Nephron (organoid): ENCODE measurements at regions not wholly inside any gene's neighbourhood (a gene's known extent, or its start where the extent isn't known, plus 50 kb on each side); places are given as distances from the start of the nearest gene placed in this dataset.

Experiments used
- H3K27ac Mint-ChIP-seq, 3 experiments: 2 replicates each; pipeline ENCODE4 v1.8.0; 2020; ENCODE audit warnings: mixed read lengths in 3 of 3, mild to moderate bottlenecking in 2 of 3, moderate library complexity in 1 of 3
- H3K27me3 Mint-ChIP-seq: 2 replicates; pipeline ENCODE4 v1.8.0; 2021; ENCODE audit warnings: low read depth, mild to moderate bottlenecking, moderate library complexity, mixed read lengths
- H3K36me3 Mint-ChIP-seq: 2 replicates; pipeline ENCODE4 v1.8.0; 2020; ENCODE audit warnings: low read depth, mixed read lengths
- H3K4me1 Mint-ChIP-seq: 2 replicates; pipeline ENCODE4 v1.8.0; 2020; ENCODE audit warnings: mixed read lengths
- H3K4me3 Mint-ChIP-seq, 3 experiments: 2 replicates each; pipeline ENCODE4 v1.8.0; 2020; ENCODE audit warnings: mild to moderate bottlenecking in 3 of 3, mixed read lengths in 3 of 3, moderate library complexity in 2 of 3
- H3K9me3 Mint-ChIP-seq: 2 replicates; pipeline ENCODE4 v1.8.0; 2020; ENCODE audit warnings: mixed read lengths
- CTCF ChIP-seq, 3 experiments: fragments of 200-600 bp; sonication (generic); IDR thresholded peaks; one replicate each; pipeline ENCODE4 v1.5.0; 2021; ENCODE audit warnings: antibody characterized with exemption in 3 of 3; ENCODE audit not compliant: unreplicated experiment in 3 of 3

DNA sequence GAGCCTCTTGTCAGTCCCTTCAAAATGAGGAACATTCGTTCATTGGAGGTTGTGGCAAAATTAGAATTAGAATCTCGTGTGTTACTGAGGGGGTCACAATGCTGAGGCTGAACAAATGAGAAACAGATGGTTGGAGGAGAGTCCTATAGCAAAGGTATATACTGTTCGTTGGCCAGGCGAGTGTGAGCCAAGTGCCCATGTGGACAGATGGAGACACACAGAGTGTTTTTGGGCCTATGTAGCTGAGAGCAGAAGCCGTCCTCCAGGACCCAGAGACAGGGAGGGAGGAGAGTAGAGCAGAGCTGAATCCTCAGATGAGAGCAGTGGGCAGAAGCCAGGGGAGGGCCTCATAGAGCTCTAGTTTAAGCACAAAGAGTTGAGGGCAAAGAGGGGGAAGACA, 98.9 kb downstream of the NR1D2 start:
- TF ChIP-seq CTCF (IDR thresholded peaks at IDR 0.05; ENCODE audit: unreplicated experiment in 3 of 3): no peak
- no peak overlapping the region for H3K4me3 Mint-ChIP-seq

GRCh38 chr3:24046214-24046613, 101.1 kb downstream of the NR1D2 start:
- no peak for TF ChIP-seq CTCF (IDR thresholded peaks at IDR 0.05; ENCODE audit: unreplicated experiment in 3 of 3)
- H3K4me1 Mint-ChIP-seq: peaks cover 26% of the 10 kb centered on the region
- H3K27me3 Mint-ChIP-seq: no peaks in the 10 kb centered on the region
- no peak overlapping the region for H3K27ac Mint-ChIP-seq
- H3K36me3 Mint-ChIP-seq: no peaks in the 10 kb centered on the region
- H3K9me3 Mint-ChIP-seq: no peaks in the 10 kb centered on the region
- no peak overlapping the region for H3K4me3 Mint-ChIP-seq

More for the DNA sequence above, 98.9 kb downstream of the NR1D2 start:
- peak overlapping the region in 2 of 3 experiments; percentile 2 to 90 for H3K27ac Mint-ChIP-seq
- H3K36me3 Mint-ChIP-seq: no peaks in the 10 kb centered on the region
- H3K27me3 Mint-ChIP-seq: no peaks in the 10 kb centered on the region
- no peaks in the 10 kb centered on the region for H3K9me3 Mint-ChIP-seq
- peaks cover 33% of the 10 kb centered on the region for H3K4me1 Mint-ChIP-seq

DNA sequence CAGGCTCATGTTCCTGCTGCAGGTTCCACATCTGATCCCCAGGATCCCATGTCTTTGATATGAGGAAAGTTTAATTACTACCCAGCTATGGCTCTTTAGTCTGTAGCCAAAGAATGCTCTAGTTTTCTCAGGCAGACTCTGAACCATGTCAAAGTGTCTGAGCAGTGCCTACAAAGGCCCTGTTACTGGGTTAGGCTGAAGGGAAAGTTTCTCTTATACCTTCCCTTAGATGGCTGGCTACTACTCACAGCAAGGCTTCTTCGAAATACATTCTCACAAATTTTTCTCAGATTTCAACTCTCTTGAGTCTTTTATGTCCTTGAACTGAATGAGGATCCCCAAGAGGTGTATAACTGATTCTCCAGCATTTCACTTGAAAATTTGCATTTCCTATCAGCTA, 102.4 kb downstream of the NR1D2 start:
- H3K9me3 Mint-ChIP-seq: no peaks in the 10 kb centered on the region
- no peaks in the 10 kb centered on the region for H3K27me3 Mint-ChIP-seq
- no peak overlapping the region for H3K4me3 Mint-ChIP-seq
- peak overlapping the region; percentile 18 to 74 (median 65) for H3K27ac Mint-ChIP-seq
- peaks cover 22% of the 10 kb centered on the region for H3K4me1 Mint-ChIP-seq
- H3K36me3 Mint-ChIP-seq: no peaks in the 10 kb centered on the region
- no peak for TF ChIP-seq CTCF (IDR thresholded peaks at IDR 0.05; ENCODE audit: unreplicated experiment in 3 of 3)

GRCh38 chr3:24048843-24049242, 103.8 kb downstream of the NR1D2 start:
- Mint-ChIP-seq H3K36me3 (no peaks in the 10 kb centered on the region), H3K9me3 (no peaks in the 10 kb centered on the region), H3K4me3 (no peak overlapping the region), H3K27me3 (no peaks in the 10 kb centered on the region), H3K27ac (no peak overlapping the region), H3K4me1 (peaks cover 11% of the 10 kb centered on the region)
- no peak for TF ChIP-seq CTCF (IDR thresholded peaks at IDR 0.05; ENCODE audit: unreplicated experiment in 3 of 3)

GRCh38 chr3:24052446-24052845, 107.4 kb downstream of the NR1D2 start:
- Mint-ChIP-seq H3K4me1 (peaks cover 7% of the 10 kb centered on the region), H3K4me3 (no peak overlapping the region), H3K27ac (no peak overlapping the region), H3K27me3 (no peaks in the 10 kb centered on the region), H3K36me3 (no peaks in the 10 kb centered on the region), H3K9me3 (peaks cover 16% of the 10 kb centered on the region)
- TF ChIP-seq CTCF (IDR thresholded peaks at IDR 0.05; ENCODE audit: unreplicated experiment in 3 of 3): no peak

DNA sequence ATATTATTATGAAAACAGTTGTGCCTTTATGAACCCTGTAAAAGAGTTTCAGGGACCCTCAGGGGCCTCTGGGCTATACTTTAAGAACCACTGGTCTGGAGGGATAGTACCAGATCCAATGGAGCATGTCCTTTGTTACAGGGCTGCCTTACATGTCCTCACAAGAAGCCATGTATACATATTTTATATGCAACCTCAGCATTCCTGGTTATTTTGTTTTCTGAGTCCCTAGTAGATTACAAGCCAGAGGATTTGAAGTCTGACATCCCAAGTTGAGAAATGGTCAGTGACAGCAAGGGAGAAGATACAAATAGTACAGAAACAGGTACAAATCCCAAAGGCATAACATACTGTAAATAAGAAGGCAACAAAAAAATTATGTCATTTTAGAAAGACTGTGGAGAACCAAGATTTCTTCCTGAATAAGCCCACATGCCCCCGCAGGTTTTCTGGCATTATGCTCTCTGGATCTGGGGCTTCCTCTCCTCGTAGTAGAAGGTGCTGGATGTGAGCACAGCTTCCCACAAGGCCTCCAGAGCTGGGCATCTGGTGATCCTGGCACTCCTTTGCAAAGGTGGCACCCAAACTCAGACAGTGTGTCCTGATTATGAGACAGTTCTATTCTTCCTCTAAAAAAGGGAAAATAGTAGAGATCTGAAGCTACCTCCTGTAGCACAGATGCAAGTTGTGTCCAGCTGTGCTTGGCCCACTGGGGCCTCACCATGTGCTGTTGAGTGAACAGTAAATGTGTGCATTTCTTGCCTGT, 114.0 kb downstream of the NR1D2 start:
- Mint-ChIP-seq H3K4me3 (no peak overlapping the region), H3K27me3 (no peaks in the 10 kb centered on the region), H3K36me3 (no peaks in the 10 kb centered on the region), H3K27ac (peak overlapping the region in 1 of 3 experiments; percentile 25), H3K4me1 (peaks cover 4% of the 10 kb centered on the region), H3K9me3 (peaks cover 23% of the 10 kb centered on the region)
- TF ChIP-seq CTCF (IDR thresholded peaks at IDR 0.05; ENCODE audit: unreplicated experiment in 3 of 3): no peak
